CD14-positive monocyte (primary cell): ENCODE measurements at regions not wholly inside any gene's neighbourhood (a gene's known extent, or its start where the extent isn't known, plus 50 kb on each side); places are given as distances from the start of the nearest gene placed in this dataset.

Experiments
- DNase-seq, 3 donors: peaks; one replicate each; pipeline ENCODE4 v3.0.0-alpha.2; 2011 to 2022
- H2AFZ ChIP-seq: 2 replicates; pipeline ENCODE4 v1.6.0; 2012; ENCODE audit warnings: mild to moderate bottlenecking, low read depth, low read length, inconsistent platforms; ENCODE audit not compliant: insufficient read depth, poor library complexity, severe bottlenecking
- H3K27ac ChIP-seq, 2 donors: 1 replicate in 1 of 2; 2 replicates in 1 of 2; pipeline ENCODE4 v1.5.1; 2012 to 2013; ENCODE audit warnings: low read length in 2 of 2, control low read depth in 1 of 2, inconsistent platforms in 1 of 2, low read depth in 1 of 2, mild to moderate bottlenecking in 1 of 2
- H3K27me3 ChIP-seq, 2 donors: one replicate each; pipeline versions ENCODE4 v1.6.0 to v1.6.1; 2011 to 2013; ENCODE audit warnings: low read length in 2 of 2; ENCODE audit not compliant: control insufficient read depth in 2 of 2, insufficient read depth in 2 of 2
- H3K36me3 ChIP-seq, 2 donors: replicated peaks in 1 of 2; 1 replicate in 1 of 2; 2 replicates in 1 of 2; pipeline versions ENCODE4 v1.5.1 to v1.6.1; 2012 to 2013; ENCODE audit warnings: low read length in 2 of 2, control low read depth in 1 of 2, inconsistent platforms in 1 of 2, mild to moderate bottlenecking in 1 of 2; ENCODE audit not compliant: insufficient read depth in 2 of 2, control insufficient read depth in 1 of 2
- H3K4me1 ChIP-seq, 2 donors: 1 replicate in 1 of 2; 2 replicates in 1 of 2; pipeline versions ENCODE4 v1.5.1 to v1.6.1; 2012 to 2013; ENCODE audit warnings: low read length in 2 of 2, control low read depth in 1 of 2, inconsistent platforms in 1 of 2, mild to moderate bottlenecking in 1 of 2, moderate library complexity in 1 of 2; ENCODE audit not compliant: insufficient read depth in 2 of 2, control insufficient read depth in 1 of 2
- H3K4me2 ChIP-seq: replicated peaks from 2 replicates; pipeline ENCODE3; 2012; ENCODE audit warnings: low read length, moderate library complexity, mild to moderate bottlenecking; ENCODE audit not compliant: poor library complexity, severe bottlenecking; ENCODE audit errors: extremely low read depth
- H3K4me3 ChIP-seq, 3 experiments: fragments of 200-600 bp in 1 of 3; sonication (generic) in 1 of 3; replicated peaks in 1 of 3; 1 replicate in 2 of 3; 2 replicates in 1 of 3; pipeline ENCODE4 v1.5.1; 2011 to 2013; ENCODE audit warnings: low read length in 3 of 3, mild to moderate bottlenecking in 3 of 3, control low read depth in 2 of 3, low read depth in 2 of 3, inconsistent platforms in 1 of 3, moderate library complexity in 1 of 3
- H3K79me2 ChIP-seq: 2 replicates; pipeline ENCODE4 v1.6.0; 2012; ENCODE audit warnings: mild to moderate bottlenecking, control low read depth, inconsistent platforms, low read length, moderate library complexity; ENCODE audit not compliant: insufficient read depth
- H3K9ac ChIP-seq: 2 replicates; pipeline ENCODE4 v1.6.0; 2017; ENCODE audit warnings: low read length, mild to moderate bottlenecking; ENCODE audit not compliant: insufficient read depth, poor library complexity, severe bottlenecking
- H3K9me3 ChIP-seq, 2 donors: replicated peaks in 1 of 2; 1 replicate in 1 of 2; 2 replicates in 1 of 2; pipeline versions ENCODE4 v1.5.1 to v1.6.1; 2012 to 2013; ENCODE audit warnings: low read length in 2 of 2, control low read depth in 1 of 2; ENCODE audit not compliant: control insufficient read depth in 1 of 2, insufficient read depth in 1 of 2
- H4K20me1 ChIP-seq: 2 replicates; pipeline ENCODE4 v1.6.0; 2012; ENCODE audit warnings: mild to moderate bottlenecking, low read length, control low read depth, moderate library complexity; ENCODE audit not compliant: insufficient read depth
- H3K27ac Mint-ChIP-seq, 7 donors: one replicate each; pipeline ENCODE4 v1.8.0; 2020; ENCODE audit warnings: mild to moderate bottlenecking in 7 of 7, mixed read lengths in 7 of 7, moderate library complexity in 6 of 7, inconsistent platforms in 2 of 7
- H3K27me3 Mint-ChIP-seq, 3 donors: one replicate each; pipeline ENCODE4 v1.8.0; 2021 to 2022; ENCODE audit warnings: low read depth in 3 of 3, mild to moderate bottlenecking in 3 of 3, mixed read lengths in 3 of 3, moderate library complexity in 3 of 3, inconsistent platforms in 1 of 3
- H3K36me3 Mint-ChIP-seq, 2 donors: one replicate each; pipeline ENCODE4 v1.8.0; 2020; ENCODE audit warnings: mixed read lengths in 2 of 2, inconsistent platforms in 1 of 2, mild to moderate bottlenecking in 1 of 2
- H3K4me1 Mint-ChIP-seq: one replicate; pipeline ENCODE4 v1.8.0; 2020; ENCODE audit warnings: mild to moderate bottlenecking, mixed read lengths
- H3K4me3 Mint-ChIP-seq, 2 donors: one replicate each; pipeline ENCODE4 v1.8.0; 2020; ENCODE audit warnings: mild to moderate bottlenecking in 2 of 2, mixed read lengths in 2 of 2, moderate library complexity in 1 of 2
- H3K9me3 Mint-ChIP-seq, 7 donors: one replicate each; pipeline ENCODE4 v1.8.0; 2020 to 2022; ENCODE audit warnings: mixed read lengths in 7 of 7, mild to moderate bottlenecking in 6 of 7, moderate library complexity in 6 of 7, inconsistent platforms in 2 of 7
- CTCF ChIP-seq: fragments of 200-600 bp; IDR thresholded peaks from one replicate; pipeline ENCODE4 v1.8.0; 2022; ENCODE audit warnings: antibody characterized with exemption, mild to moderate bottlenecking
- WGBS: methylation state at CpG from one replicate; pipeline ENCODE4 v1.1.5; 2013; ENCODE audit warnings: missing lambda C conversion rate; ENCODE audit not compliant: insufficient coverage; 5-methylcytosine and 5-hydroxymethylcytosine counted together
- intact Hi-C, 2 donors: fragments of 100-400 bp; cut with micrococcal nuclease; formaldehyde crosslinking; loops; one replicate each; pipeline versions ENCODE4 v1.15.0 to v1.15.1; 2023

GRCh38 chr2:56515399-56515798 is 331.6 kb downstream of the CCDC85A start:
- Histone ChIP-seq H3K27me3 (no peaks in the 10 kb centered on the region), H4K20me1 (no peaks in the 10 kb centered on the region), H3K36me3 (no peaks in the 10 kb centered on the region), H3K79me2 (no peaks in the 10 kb centered on the region), H3K4me1 (no peaks in the 10 kb centered on the region), H3K27ac (no peak overlapping the region), H3K9me3 (no peaks in the 10 kb centered on the region), H3K4me3 (no peak overlapping the region), H2AFZ (no peak overlapping the region), H3K9ac (no peak overlapping the region), H3K4me2 (no peak overlapping the region)
- DNase-seq = no peak
- no peak overlapping the region for H3K4me3 Mint-ChIP-seq
- H3K9me3 Mint-ChIP-seq = peaks cover 0 to 2% (median 2%) of the 10 kb centered on the region in 7 donors
- no peak overlapping the region for H3K27ac Mint-ChIP-seq
- TF ChIP-seq CTCF = no peak
- no peaks in the 10 kb centered on the region for H3K4me1 Mint-ChIP-seq
- intact Hi-C loops = no loop called here
- H3K36me3 Mint-ChIP-seq = no peaks in the 10 kb centered on the region
- no peaks in the 10 kb centered on the region for H3K27me3 Mint-ChIP-seq

GRCh38 chr2:56519806-56520205 is 336.0 kb downstream of the CCDC85A start:
- H3K79me2 ChIP-seq = no peaks in the 10 kb centered on the region
- no peak overlapping the region for H3K9ac ChIP-seq
- H3K36me3 ChIP-seq = no peaks in the 10 kb centered on the region
- no peak overlapping the region for H3K4me2 ChIP-seq
- Mint-ChIP-seq H3K4me3 (no peak overlapping the region), H3K4me1 (no peaks in the 10 kb centered on the region), H3K27me3 (no peaks in the 10 kb centered on the region), H3K36me3 (no peaks in the 10 kb centered on the region), H3K9me3 (peaks cover 0 to 3% (median 0%) of the 10 kb centered on the region in 7 donors), H3K27ac (no peak overlapping the region)
- no peaks in the 10 kb centered on the region for H3K4me1 ChIP-seq
- H3K9me3 ChIP-seq = no peaks in the 10 kb centered on the region
- H2AFZ ChIP-seq = no peak overlapping the region
- no peak for DNase-seq
- H3K27me3 ChIP-seq = no peaks in the 10 kb centered on the region
- no peak overlapping the region for H3K27ac ChIP-seq
- H4K20me1 ChIP-seq = no peaks in the 10 kb centered on the region
- TF ChIP-seq CTCF = no peak
- WGBS = no CpG with 5 or more reads among the region's 1 CpG
- intact Hi-C loops = no loop called here
- no peak overlapping the region for H3K4me3 ChIP-seq
